ENCODE measurements at regions not wholly inside any gene's neighbourhood (a gene's known extent, or its start where the extent isn't known, plus 50 kb on each side); places are given as distances from the start of the nearest gene placed in this dataset.

DNA sequence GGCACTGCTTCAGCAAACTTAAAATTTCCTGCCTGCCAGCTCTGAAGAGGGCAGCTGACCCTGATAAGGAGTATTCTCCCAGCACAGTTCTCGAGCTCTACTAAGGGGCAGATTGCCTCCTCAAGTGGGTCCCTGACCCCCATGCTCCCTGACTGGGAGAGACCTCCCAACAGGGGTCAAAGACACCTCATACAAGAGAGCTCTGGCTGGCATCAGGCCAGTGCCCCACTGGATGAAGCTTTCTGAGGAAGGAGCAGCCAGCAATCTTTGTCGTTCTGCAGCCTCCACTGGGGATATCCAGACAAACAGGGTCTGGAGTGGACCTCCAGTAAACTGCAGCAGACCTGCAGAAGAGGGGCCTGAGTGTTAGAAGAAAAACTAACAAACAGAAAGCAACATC lies 1118.3 kb upstream of the ADGRL3 start:
- intact Hi-C loops (cut with micrococcal nuclease) = no loop called here
- ATAC-seq (no peak), DNase-seq (no peak)
- no peaks in the 10 kb centered on the region for H3K4me1 ChIP-seq (ENCODE audit: insufficient read depth, low read length)
- H2AFZ ChIP-seq (ENCODE audit: low read length) = no peak overlapping the region
- H3K27me3 ChIP-seq (ENCODE audit: low read length) = no peaks in the 10 kb centered on the region
- H3K79me2 ChIP-seq (ENCODE audit: low read length) = no peaks in the 10 kb centered on the region
- BruUV-seq (replicated peaks) = no TSS peak
- H3F3A ChIP-seq (ENCODE audit: low read length, unreplicated experiment) = no peaks in the 10 kb centered on the region
- TF ChIP-seq EZH2phosphoT487 (IDR thresholded peaks at IDR 0.05; ENCODE audit: borderline replicate concordance, low read length) (no peak), EZH2 (IDR thresholded peaks at IDR 0.05; ENCODE audit: low read length, unreplicated experiment) (no peak)
- TF ChIP-seq, protein P1, sequence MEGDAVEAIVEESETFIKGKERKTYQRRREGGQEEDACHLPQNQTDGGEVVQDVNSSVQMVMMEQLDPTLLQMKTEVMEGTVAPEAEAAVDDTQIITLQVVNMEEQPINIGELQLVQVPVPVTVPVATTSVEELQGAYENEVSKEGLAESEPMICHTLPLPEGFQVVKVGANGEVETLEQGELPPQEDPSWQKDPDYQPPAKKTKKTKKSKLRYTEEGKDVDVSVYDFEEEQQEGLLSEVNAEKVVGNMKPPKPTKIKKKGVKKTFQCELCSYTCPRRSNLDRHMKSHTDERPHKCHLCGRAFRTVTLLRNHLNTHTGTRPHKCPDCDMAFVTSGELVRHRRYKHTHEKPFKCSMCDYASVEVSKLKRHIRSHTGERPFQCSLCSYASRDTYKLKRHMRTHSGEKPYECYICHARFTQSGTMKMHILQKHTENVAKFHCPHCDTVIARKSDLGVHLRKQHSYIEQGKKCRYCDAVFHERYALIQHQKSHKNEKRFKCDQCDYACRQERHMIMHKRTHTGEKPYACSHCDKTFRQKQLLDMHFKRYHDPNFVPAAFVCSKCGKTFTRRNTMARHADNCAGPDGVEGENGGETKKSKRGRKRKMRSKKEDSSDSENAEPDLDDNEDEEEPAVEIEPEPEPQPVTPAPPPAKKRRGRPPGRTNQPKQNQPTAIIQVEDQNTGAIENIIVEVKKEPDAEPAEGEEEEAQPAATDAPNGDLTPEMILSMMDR (conservative IDR thresholded peaks at IDR 0.05; ENCODE audit: low read depth, low read length) = no peak
- no peaks in the 10 kb centered on the region for H3K36me3 ChIP-seq (ENCODE audit: low read depth, low read length)
- H3K9me3 ChIP-seq (ENCODE audit: low read length) = no peaks in the 10 kb centered on the region
- CTCF ChIA-PET = no interaction called here
- H3K4me3 ChIP-seq (ENCODE audit: low read length) = no peak overlapping the region
- H3K9me2 ChIP-seq (replicated peaks; ENCODE audit: low read length) = no peaks in the 10 kb centered on the region
- POLR2A ChIA-PET (ENCODE audit: unreplicated experiment) = no interaction called here
- H3K4me2 ChIP-seq (ENCODE audit: low read length) = no peak overlapping the region
- no peaks in the 10 kb centered on the region for H4K20me1 ChIP-seq (ENCODE audit: low read length)
- H3K9ac ChIP-seq (ENCODE audit: low read length) = no peak overlapping the region
- H3K27ac ChIP-seq (ENCODE audit: low read length) = no peak overlapping the region

- Histone ChIP-seq H3F3A (ENCODE audit: low read length, unreplicated experiment) (no peaks in the 10 kb centered on the region), H4K20me1 (ENCODE audit: low read length) (no peaks in the 10 kb centered on the region), H3K79me2 (ENCODE audit: low read length) (no peaks in the 10 kb centered on the region), H2AFZ (ENCODE audit: low read length) (no peak overlapping the region), H3K27ac (ENCODE audit: low read length) (no peak overlapping the region), H3K4me3 (ENCODE audit: low read length) (no peak overlapping the region), H3K9ac (ENCODE audit: low read length) (no peak overlapping the region), H3K36me3 (ENCODE audit: low read depth, low read length) (no peaks in the 10 kb centered on the region), H3K9me2 (replicated peaks; ENCODE audit: low read length) (no peaks in the 10 kb centered on the region), H3K4me1 (ENCODE audit: insufficient read depth, low read length) (no peaks in the 10 kb centered on the region), H3K27me3 (ENCODE audit: low read length) (no peaks in the 10 kb centered on the region), H3K4me2 (ENCODE audit: low read length) (no peak overlapping the region), H3K9me3 (ENCODE audit: low read length) (no peaks in the 10 kb centered on the region)
- DNase-seq = no peak
- TF ChIP-seq EZH2phosphoT487 (IDR thresholded peaks at IDR 0.05; ENCODE audit: borderline replicate concordance, low read length) (no peak), EZH2 (IDR thresholded peaks at IDR 0.05; ENCODE audit: low read length, unreplicated experiment) (no peak)
- TF ChIP-seq, protein P1 (conservative IDR thresholded peaks at IDR 0.05; ENCODE audit: low read depth, low read length) = no peak
- intact Hi-C loops (cut with micrococcal nuclease) = no loop called here
- ChIA-PET POLR2A (ENCODE audit: unreplicated experiment) (no interaction called here), CTCF (no interaction called here)
- ATAC-seq = no peak
- BruUV-seq (replicated peaks) = no TSS peak
These were observed 1111.2 kb upstream of the ADGRL3 start for GRCh38 chr4:60088807-60089486.

DNA sequence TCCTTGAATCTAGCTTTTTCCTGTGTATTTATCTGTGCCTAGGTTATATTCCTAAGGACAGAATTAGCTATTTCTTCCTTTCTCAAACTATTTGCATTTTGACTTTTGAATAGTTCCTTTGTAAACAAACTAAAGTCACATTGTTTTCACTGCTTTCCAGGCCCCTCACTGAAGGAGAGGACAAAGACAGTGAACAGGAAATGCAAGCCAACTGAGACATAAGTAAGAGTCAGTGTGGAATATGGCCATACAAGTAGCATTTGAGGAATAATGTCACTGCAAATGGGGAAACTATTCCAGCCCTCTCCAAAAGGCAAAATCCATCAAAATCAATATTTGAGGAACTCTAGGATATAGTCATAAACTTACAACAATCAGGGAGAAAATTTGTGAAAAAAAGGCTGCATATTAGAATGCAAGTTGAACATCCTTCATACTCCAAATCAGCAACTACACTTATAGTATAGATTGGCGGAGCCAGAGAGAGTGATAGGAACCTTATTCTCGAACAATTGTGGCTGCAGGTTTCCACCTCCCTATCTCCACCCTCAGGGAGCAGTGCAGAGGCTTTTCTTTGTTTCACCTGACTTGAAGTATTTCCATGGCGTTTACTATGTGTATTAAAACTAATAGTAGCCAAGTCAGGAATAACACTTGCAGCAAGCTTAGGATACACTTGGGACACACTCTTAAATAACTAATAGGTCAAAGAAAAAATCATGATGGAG lies 1110.4 kb upstream of the ADGRL3 start:
- Histone ChIP-seq H3K27ac (ENCODE audit: low read length) (no peak overlapping the region), H3K27me3 (ENCODE audit: low read length) (no peaks in the 10 kb centered on the region), H3K4me2 (ENCODE audit: low read length) (no peak overlapping the region), H4K20me1 (ENCODE audit: low read length) (no peaks in the 10 kb centered on the region), H3K9me3 (ENCODE audit: low read length) (no peaks in the 10 kb centered on the region), H3K9me2 (replicated peaks; ENCODE audit: low read length) (no peaks in the 10 kb centered on the region), H3F3A (ENCODE audit: low read length, unreplicated experiment) (no peaks in the 10 kb centered on the region), H3K4me3 (ENCODE audit: low read length) (no peak overlapping the region), H3K4me1 (ENCODE audit: insufficient read depth, low read length) (no peaks in the 10 kb centered on the region), H2AFZ (ENCODE audit: low read length) (no peak overlapping the region), H3K79me2 (ENCODE audit: low read length) (no peaks in the 10 kb centered on the region), H3K36me3 (ENCODE audit: low read depth, low read length) (no peaks in the 10 kb centered on the region), H3K9ac (ENCODE audit: low read length) (no peak overlapping the region)
- intact Hi-C loops (cut with micrococcal nuclease) = no loop called here
- no peak for TF ChIP-seq EZH2phosphoT487 (IDR thresholded peaks at IDR 0.05; ENCODE audit: borderline replicate concordance, low read length)
- TF ChIP-seq, protein P1 (conservative IDR thresholded peaks at IDR 0.05; ENCODE audit: low read depth, low read length) = no peak
- no peak for TF ChIP-seq EZH2 (IDR thresholded peaks at IDR 0.05; ENCODE audit: low read length, unreplicated experiment)
- DNase-seq = no peak
- ChIA-PET CTCF (no interaction called here), POLR2A (ENCODE audit: unreplicated experiment) (no interaction called here)
- ATAC-seq = no peak
- no TSS peak for BruUV-seq (replicated peaks)

Measured in PC-3 (cell line).